Hematopoietic multipotent progenitor cell treated with erythropoietin and hydrocortisone succinate and interleukin-3 and kit ligand, for 8 days (in vitro differentiated cells): ENCODE measurements at regions not wholly inside any gene's neighbourhood (a gene's known extent, or its start where the extent isn't known, plus 50 kb on each side); places are given as distances from the start of the nearest gene placed in this dataset.

Experiments
- DNase-seq: peaks from one replicate; pipeline ENCODE4 v3.0.0-alpha.2; 2015

GRCh38 chr11:88404391-88404790 lies 66.9 kb upstream of the CTSC start:
- DNase-seq = no peak

- DNase-seq = no peak
Observed at GRCh38 chr11:88402784-88403183, 65.2 kb upstream of the CTSC start.

GRCh38 chr11:88402192-88402715 lies 64.7 kb upstream of the CTSC start:
- DNase-seq = no peak

- no peak for DNase-seq
Observed at GRCh38 chr11:88398791-88399570, 61.4 kb upstream of the CTSC start.

- DNase-seq = no peak
Observed at GRCh38 chr11:88398372-88398771, 60.8 kb upstream of the CTSC start.

GRCh38 chr11:88390254-88390653 lies 52.7 kb upstream of the CTSC start:
- no peak for DNase-seq

GRCh38 chr11:88387957-88388356 lies 50.4 kb upstream of the CTSC start:
- DNase-seq = no peak
